Right lung (tissue), 2 donors: ENCODE measurements at regions not wholly inside any gene's neighbourhood (a gene's known extent, or its start where the extent isn't known, plus 50 kb on each side); places are given as distances from the start of the nearest gene placed in this dataset.
A peak's percentile ranks its signal among the peaks of the same experiment; 100 is the strongest.

Experiments used
- DNase-seq, 2 donors: peaks; one replicate each; pipeline ENCODE4 v3.0.0-alpha.2; 2013

DNA sequence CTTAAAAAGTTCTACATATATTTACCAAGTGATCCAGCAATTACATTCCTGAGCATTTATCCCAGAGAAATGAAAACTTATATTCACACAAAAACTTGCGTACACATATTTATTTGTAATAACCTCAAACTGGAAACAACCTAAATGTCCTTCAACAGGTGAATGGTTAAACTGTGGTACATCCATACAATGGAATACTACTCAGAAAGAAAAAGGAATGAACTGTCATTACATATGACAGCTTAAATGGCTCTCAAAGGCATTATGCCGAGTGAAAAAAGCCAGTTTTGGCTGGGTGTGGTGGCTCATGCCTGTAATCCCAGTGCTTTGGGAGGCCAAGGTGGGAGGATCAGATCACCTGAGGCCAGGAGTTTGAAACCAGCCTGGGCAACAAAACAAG lies 79.1 kb upstream of the DYNC1I2 start:
- no peak for DNase-seq

DNA sequence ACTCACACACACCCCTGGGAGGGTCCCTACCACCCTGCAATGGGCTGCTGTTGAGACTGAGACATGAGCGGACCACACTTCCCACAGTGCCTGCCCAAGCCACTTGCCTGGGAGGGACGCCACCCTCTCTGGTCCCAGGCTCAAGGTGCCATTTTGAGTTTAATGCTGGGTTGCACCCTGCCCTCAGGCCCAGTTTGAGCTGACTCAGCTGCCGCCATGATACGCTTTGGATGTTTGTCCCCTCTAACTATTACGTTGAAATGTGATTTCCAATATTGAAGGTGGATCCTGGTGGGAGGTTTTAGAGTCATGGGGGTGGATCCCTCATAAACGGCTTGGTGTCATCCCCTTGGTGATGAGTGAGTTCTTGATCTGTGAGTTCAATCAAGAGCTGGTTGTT lies 76.4 kb upstream of the DYNC1I2 start:
- DNase-seq: no peak

DNA sequence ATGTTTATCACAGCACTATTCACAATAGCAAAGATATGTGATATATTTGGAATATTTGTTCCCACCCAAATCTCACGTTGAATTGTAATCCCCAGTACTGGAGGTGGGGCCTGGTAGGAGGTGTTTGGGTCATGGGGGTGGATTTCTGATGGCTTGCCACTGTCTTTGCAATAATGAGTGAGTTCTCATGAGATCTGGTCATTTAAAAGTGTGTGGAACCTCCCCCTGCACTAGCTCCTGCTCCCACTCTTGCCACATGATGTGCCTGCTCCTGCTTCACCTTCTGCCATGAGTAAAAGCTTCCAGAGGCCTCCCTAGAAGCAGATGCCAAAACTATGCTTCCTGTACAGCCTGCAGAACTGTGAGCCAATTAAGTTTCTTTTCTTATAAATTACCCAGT lies 72.2 kb upstream of the DYNC1I2 start:
- DNase-seq: no peak

DNA sequence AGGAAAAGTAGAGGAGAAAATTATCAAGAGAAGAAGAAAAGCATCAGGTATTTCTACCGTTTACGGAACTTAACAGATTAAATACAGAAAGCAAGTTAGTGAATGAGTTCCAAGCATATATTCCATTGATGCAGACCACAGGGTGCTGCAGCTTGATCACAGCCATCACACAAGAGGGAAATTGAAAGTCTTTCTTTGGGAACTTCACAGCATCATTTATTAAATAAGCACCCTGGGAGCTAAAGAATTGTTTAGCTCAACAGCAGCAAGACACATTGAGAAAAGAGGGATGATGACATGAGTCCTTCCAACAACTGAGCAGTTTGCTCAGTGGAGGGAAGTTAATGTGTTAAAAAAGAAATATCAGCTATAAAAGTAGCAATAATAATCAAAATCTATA lies 69.3 kb upstream of the DYNC1I2 start:
- no peak for DNase-seq

DNA sequence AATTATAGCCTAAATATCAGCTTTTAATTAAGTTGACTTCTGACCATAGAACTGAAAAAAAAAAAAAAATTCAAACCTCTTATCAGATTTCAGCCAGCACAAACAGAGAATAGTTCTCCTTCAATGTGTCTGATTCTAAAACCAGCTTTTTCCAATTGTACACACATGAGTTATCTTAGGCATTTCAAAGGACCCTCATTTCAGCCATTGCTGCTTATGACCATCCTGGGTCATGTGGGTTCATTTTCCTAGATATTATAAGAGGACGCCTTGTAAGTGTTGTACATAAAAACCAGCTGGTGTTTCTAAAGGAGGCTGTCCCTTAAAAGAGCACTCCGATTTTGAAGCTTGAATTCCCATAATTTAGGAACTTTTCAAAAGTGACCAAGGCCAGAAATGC lies 62.3 kb upstream of the DYNC1I2 start:
- peak; percentile 86 to 92 for DNase-seq

DNA sequence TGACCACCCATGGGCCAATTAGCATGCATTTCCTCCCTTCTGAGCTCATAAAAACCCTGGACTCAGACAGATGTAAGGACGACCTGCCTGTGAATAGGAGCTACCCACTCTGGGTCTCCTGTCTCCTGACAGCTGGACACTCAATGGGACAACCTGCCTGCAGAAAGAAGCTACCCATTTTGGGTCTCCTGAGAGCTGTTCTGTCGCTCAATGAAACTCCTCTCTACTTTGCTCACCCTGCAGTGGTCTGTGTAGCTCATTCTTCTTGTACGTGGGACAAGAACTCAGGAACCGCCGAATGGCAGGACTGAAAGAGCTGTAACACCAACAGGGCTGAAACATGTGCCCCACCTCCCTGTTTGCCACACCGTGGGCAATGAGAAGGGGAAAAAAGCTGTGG lies 60.3 kb upstream of the DYNC1I2 start:
- DNase-seq: no peak

DNA sequence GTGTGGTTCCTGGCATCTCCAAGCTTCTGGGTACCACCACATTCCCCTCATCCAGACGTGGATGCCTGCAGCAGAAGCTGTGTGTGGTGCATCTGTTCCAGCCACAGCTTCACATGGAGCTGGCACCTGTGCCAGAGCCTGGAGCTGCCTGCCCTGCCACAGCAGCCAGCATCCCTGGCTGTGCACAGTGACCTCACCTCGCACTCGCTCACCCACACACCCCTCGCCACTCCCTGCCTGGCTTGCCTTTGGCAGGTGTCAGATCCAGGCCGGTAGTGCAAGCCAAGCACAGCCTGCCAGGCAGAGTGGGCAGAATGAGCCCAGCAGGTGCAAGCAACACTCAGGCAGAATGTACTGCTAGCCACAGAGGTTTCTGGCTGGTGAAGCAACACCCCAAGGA lies 59.9 kb upstream of the DYNC1I2 start:
- DNase-seq: no peak

DNA sequence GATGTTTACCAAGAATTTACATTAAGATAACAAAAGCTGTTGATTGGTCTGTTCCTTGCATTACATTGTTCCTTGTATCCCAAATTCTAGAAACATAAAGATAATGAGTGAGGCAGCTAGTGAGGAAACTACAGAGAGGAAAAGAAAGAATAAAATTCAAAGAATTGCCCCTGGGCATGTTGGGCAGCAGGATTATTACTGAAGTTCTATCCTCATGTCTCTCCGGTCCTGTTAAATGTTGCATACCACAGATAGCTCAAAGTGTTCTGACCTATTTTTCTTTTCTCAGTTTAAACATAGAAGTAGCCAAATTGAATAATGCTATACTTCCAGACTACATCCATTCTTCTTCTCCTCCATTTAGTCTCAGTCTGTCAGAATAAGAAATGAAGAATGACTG lies 58.2 kb upstream of the DYNC1I2 start:
- DNase-seq: no peak

DNA sequence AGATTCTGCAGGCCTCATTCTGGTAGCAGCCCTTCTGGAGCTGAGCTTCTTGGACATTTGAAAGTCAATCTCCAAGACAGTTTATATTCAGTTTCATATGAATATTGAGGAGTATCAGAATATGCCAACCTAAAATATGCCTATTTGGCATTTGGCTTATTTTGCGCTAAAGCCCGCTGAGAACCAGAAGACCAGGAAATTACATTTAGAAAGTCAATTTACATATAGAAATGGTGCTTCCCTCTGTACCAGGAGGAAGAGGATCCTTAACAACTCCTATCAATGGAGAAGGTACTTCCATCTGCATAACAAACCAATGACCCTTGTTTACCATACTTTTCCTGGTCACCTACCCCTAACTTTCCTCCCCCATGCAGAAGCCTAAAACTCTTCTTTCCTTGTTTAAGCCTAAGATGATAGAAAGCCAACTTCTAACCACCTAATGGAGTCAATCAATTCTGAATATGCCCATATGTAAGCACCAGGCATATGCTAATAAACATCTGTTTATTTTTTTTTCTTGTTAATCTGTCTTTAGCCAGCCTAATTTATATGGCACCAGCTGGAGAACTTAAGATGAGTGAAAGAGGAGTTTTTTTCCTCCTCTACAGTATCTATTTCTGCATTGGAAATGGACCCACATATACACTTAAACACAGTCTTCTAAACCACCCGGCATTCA lies 57.0 kb upstream of the DYNC1I2 start:
- DNase-seq: no peak

DNA sequence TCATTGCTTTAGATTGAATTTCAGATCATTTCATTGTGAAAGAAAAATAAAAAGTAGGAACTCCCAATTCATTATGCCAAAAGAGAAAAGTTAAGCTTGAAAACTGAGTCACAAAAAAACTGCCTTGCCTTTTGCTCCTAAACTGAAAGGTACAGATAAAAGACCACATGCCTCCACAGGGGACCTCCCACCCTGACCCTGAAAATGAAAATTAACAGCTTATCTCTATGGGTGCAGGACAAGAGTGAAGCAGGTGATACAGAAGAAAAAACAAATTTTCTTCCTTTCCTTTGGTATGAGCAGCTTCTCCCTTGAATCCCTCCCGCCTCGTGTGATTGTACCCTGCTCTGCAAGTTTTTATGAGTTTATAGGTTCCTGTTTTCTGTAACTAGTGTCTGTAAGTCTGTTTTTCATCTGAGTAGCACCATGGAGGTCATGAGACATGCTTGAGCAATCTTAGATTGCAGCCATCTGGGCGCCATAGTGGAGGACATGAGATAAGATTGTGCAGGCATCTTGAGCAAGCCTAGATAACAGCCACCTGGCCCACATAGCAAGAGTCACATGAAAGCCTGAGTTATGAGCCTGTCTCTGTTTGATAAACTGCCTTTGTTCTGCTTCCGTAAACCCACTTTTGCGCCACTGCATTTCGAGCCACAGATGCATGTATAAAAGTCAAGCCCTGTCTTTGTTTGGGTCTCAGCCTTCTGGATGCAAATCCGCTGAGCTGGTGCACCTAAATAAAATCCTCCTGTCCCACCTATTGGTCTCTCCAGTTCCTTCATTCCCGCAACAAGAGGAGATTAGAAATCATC lies 56.2 kb upstream of the DYNC1I2 start:
- no peak for DNase-seq
